CMK (cell line): ENCODE measurements at regions not wholly inside any gene's neighbourhood (a gene's known extent, or its start where the extent isn't known, plus 50 kb on each side); places are given as distances from the start of the nearest gene placed in this dataset.

Experiments
- DNase-seq: peaks from one replicate; pipeline ENCODE4 v3.0.0-alpha.2; 2010; ENCODE audit warnings: low read depth

GRCh38 chr15:85941186-85941855 is 138.3 kb upstream of the AGBL1 start:
- no peak for DNase-seq

- no peak for DNase-seq
These were observed 137.0 kb upstream of the AGBL1 start for GRCh38 chr15:85942632-85943031.

GRCh38 chr15:85943151-85943550 is 136.5 kb upstream of the AGBL1 start:
- no peak for DNase-seq

- DNase-seq: no peak
These were observed 135.9 kb upstream of the AGBL1 start for GRCh38 chr15:85943791-85944190.

GRCh38 chr15:85947021-85947420 is 132.7 kb upstream of the AGBL1 start:
- DNase-seq: no peak

GRCh38 chr15:85947936-85948335 is 131.7 kb upstream of the AGBL1 start:
- DNase-seq: no peak

GRCh38 chr15:85950101-85950500 is 129.6 kb upstream of the AGBL1 start:
- DNase-seq: no peak

- no peak for DNase-seq
These were observed 125.1 kb upstream of the AGBL1 start for GRCh38 chr15:85954586-85954985.

GRCh38 chr15:85955501-85956391 is 123.9 kb upstream of the AGBL1 start:
- DNase-seq: no peak

GRCh38 chr15:85956532-85957275 is 123.0 kb upstream of the AGBL1 start:
- no peak for DNase-seq

- DNase-seq: no peak
These were observed 120.1 kb upstream of the AGBL1 start for GRCh38 chr15:85959611-85960010.

GRCh38 chr15:85960381-85960780 is 119.3 kb upstream of the AGBL1 start:
- no peak for DNase-seq

GRCh38 chr15:85961821-85962220 is 117.8 kb upstream of the AGBL1 start:
- no peak for DNase-seq

- DNase-seq: no peak
These were observed 116.4 kb upstream of the AGBL1 start for GRCh38 chr15:85963262-85963760.

GRCh38 chr15:85964471-85964870 is 115.2 kb upstream of the AGBL1 start:
- DNase-seq: no peak

- DNase-seq: no peak
These were observed 112.1 kb upstream of the AGBL1 start for GRCh38 chr15:85967553-85967952.

- DNase-seq: no peak
These were observed 106.7 kb upstream of the AGBL1 start for GRCh38 chr15:85972805-85973540.

GRCh38 chr15:85973584-85974347 is 105.9 kb upstream of the AGBL1 start:
- no peak for DNase-seq

- no peak for DNase-seq
These were observed 105.3 kb upstream of the AGBL1 start for GRCh38 chr15:85974348-85974705.

- no peak for DNase-seq
These were observed 104.9 kb upstream of the AGBL1 start for GRCh38 chr15:85974742-85975141.

- DNase-seq: no peak
These were observed 103.6 kb upstream of the AGBL1 start for GRCh38 chr15:85976102-85976501.
